ENCODE measurements at regions not wholly inside any gene's neighbourhood (a gene's known extent, or its start where the extent isn't known, plus 50 kb on each side); places are given as distances from the start of the nearest gene placed in this dataset.

DNA sequence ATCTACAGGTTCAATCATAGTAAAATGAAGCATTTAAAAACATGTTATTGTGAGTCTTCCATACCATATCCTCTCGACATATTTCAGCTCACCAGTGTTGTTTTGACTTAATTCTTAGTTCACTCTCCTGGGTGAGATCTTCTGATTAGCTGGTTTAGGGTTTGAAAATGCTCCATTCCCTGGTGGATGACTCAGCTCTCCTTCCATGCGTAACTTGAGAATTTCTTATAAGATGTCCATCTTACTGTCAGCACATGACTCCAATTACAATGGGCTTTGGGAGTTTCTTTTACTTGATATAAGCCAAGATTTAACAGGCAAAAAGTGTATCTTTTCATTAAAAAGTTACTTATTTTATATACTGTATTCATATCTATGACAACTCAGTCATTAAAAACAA is 476.5 kb downstream of the BRINP3 start:
- TF ChIP-seq EZH2 (IDR thresholded peaks at IDR 0.05; ENCODE audit: insufficient read depth, poor library complexity, severe bottlenecking) (no peak), EZH2phosphoT487 (IDR thresholded peaks at IDR 0.05; ENCODE audit: insufficient read depth, low read depth) (no peak)
